Transverse colon (tissue), 4 donors: ENCODE measurements at regions not wholly inside any gene's neighbourhood (a gene's known extent, or its start where the extent isn't known, plus 50 kb on each side); places are given as distances from the start of the nearest gene placed in this dataset.

Experiments
- DNase-seq: peaks from one replicate; pipeline ENCODE4 v3.0.0-alpha.2; 2019
- H3K27ac ChIP-seq, 4 donors: fragments of 200-600 bp; sonication (generic); 2 replicates each; pipeline ENCODE4 v1.5.1; 2016 to 2018; ENCODE audit warnings: inconsistent platforms in 4 of 4
- H3K27me3 ChIP-seq: fragments of 200-600 bp; sonication (generic); 2 replicates; pipeline ENCODE4 v1.5.1; 2017; ENCODE audit warnings: inconsistent platforms
- H3K36me3 ChIP-seq, 4 donors: fragments of 200-600 bp; sonication (generic); 2 replicates each; pipeline ENCODE4 v1.5.1; 2017 to 2019; ENCODE audit warnings: inconsistent platforms in 4 of 4
- H3K4me1 ChIP-seq, 4 donors: fragments of 200-600 bp; sonication (generic); 2 replicates each; pipeline ENCODE4 v1.5.1; 2017 to 2020; ENCODE audit warnings: inconsistent platforms in 4 of 4
- H3K4me3 ChIP-seq, 4 donors: fragments of 200-600 bp; sonication (generic); 1 replicate in 1 of 4; 2 replicates in 3 of 4; pipeline versions ENCODE4 v1.5.1 to v1.6.1; 2017 to 2019; ENCODE audit warnings: inconsistent platforms in 4 of 4
- H3K9me3 ChIP-seq, 2 donors: fragments of 200-600 bp; sonication (generic); 2 replicates each; pipeline ENCODE4 v1.5.1; 2017 to 2019; ENCODE audit warnings: inconsistent platforms in 2 of 2
- EP300 ChIP-seq: sonication (generic); formaldehyde crosslinking; IDR thresholded peaks from one replicate; pipeline ENCODE4 v1.6.1; 2017; ENCODE audit warnings: antibody characterized with exemption, low read depth
- POLR2A ChIP-seq: fragments of 450-650 bp; IDR thresholded peaks from one replicate; pipeline ENCODE4 v1.6.1; 2016; ENCODE audit warnings: antibody characterized with exemption, mild to moderate bottlenecking, moderate library complexity
- POLR2AphosphoS5 ChIP-seq, 3 donors: sonication (generic); formaldehyde crosslinking; IDR thresholded peaks; one replicate each; pipeline ENCODE4 v1.6.1; 2016; ENCODE audit warnings: antibody characterized with exemption in 3 of 3
- WGBS, 2 donors: methylation state at CpG; one replicate each; pipeline ENCODE4 v1.1.5; 2018; ENCODE audit warnings: low coverage in 1 of 2; 5-methylcytosine and 5-hydroxymethylcytosine counted together
- in situ Hi-C, 4 donors: fragments of 200-750 bp; cut with MboI; loops; one replicate each; pipeline versions ENCODE4 v1.15.0 to v1.15.1; 2017; ENCODE audit warnings: low sequenced_read_pairs in 3 of 4, low pct_ligation_motif_present in 1 of 4, low pct_unique_long_range_greater_than_20kb in 1 of 4
- intact Hi-C: fragments of 100-400 bp; cut with DNase I; formaldehyde crosslinking; loops from one replicate; pipeline ENCODE4 v1.15.1; 2023; ENCODE audit warnings: low total_unique reads
- TF ChIP-seq, protein P1 (sequence below), 5 experiments: fragments of 200-600 bp in 3 of 5; fragments of 450-650 bp in 2 of 5; sonication (generic) in 3 of 5; IDR thresholded peaks; 1 replicate in 2 of 5; 2 replicates in 3 of 5; pipeline ENCODE4 v1.5.1; 2016 to 2017; ENCODE audit warnings: antibody characterized with exemption in 5 of 5, inconsistent platforms in 3 of 5, mild to moderate bottlenecking in 2 of 5, moderate library complexity in 1 of 5

GRCh38 chr10:89837165-89838043, 136.0 kb downstream of the KIF20B start:
- peaks cover 0 to 12% (median 4%) of the 10 kb centered on the region in 4 donors for H3K4me1 ChIP-seq
- H3K27me3 ChIP-seq: peaks cover 4% of the 10 kb centered on the region
- no peaks in the 10 kb centered on the region for H3K9me3 ChIP-seq
- TF ChIP-seq, protein P1, sequence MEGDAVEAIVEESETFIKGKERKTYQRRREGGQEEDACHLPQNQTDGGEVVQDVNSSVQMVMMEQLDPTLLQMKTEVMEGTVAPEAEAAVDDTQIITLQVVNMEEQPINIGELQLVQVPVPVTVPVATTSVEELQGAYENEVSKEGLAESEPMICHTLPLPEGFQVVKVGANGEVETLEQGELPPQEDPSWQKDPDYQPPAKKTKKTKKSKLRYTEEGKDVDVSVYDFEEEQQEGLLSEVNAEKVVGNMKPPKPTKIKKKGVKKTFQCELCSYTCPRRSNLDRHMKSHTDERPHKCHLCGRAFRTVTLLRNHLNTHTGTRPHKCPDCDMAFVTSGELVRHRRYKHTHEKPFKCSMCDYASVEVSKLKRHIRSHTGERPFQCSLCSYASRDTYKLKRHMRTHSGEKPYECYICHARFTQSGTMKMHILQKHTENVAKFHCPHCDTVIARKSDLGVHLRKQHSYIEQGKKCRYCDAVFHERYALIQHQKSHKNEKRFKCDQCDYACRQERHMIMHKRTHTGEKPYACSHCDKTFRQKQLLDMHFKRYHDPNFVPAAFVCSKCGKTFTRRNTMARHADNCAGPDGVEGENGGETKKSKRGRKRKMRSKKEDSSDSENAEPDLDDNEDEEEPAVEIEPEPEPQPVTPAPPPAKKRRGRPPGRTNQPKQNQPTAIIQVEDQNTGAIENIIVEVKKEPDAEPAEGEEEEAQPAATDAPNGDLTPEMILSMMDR (IDR thresholded peaks at IDR 0.05): no peak
- TF ChIP-seq EP300 (no peak), POLR2AphosphoS5 (IDR thresholded peaks at IDR 0.05) (no peak), POLR2A (no peak)
- H3K36me3 ChIP-seq: no peaks in the 10 kb centered on the region
- H3K27ac ChIP-seq: peak overlapping the region; percentile 4 to 74 (median 62)
- peak; percentile 30 for DNase-seq
- in situ Hi-C loops (no loop called here), intact Hi-C loops (no loop called here)
- 0 to 18% methylated on average over 7 to 46 of the region's 65 CpGs for WGBS, 2 donors
- peak overlapping the region; percentile 21 to 78 (median 57) for H3K4me3 ChIP-seq

- peak overlapping the region; percentile 4 to 74 (median 62) for H3K27ac ChIP-seq
Observed at GRCh38 chr10:89838044-89838615, 136.7 kb downstream of the KIF20B start.

GRCh38 chr10:89845541-89846280, 144.3 kb downstream of the KIF20B start:
- intact Hi-C loops: no loop called here
- DNase-seq: no peak
- TF ChIP-seq POLR2AphosphoS5 (IDR thresholded peaks at IDR 0.05): no peak
- TF ChIP-seq POLR2A: no peak
- TF ChIP-seq, protein P1 (IDR thresholded peaks at IDR 0.05): no peak
- no peak for TF ChIP-seq EP300
- H3K4me1 ChIP-seq: no peaks in the 10 kb centered on the region
- H3K36me3 ChIP-seq: no peaks in the 10 kb centered on the region
- H3K27me3 ChIP-seq: no peaks in the 10 kb centered on the region
- 66 to 72% methylated on average over 2 of the region's 2 CpGs for WGBS, 2 donors
- no peaks in the 10 kb centered on the region for H3K9me3 ChIP-seq
- no peak overlapping the region for H3K27ac ChIP-seq
- in situ Hi-C loops: no loop called here
- no peak overlapping the region for H3K4me3 ChIP-seq

More at GRCh38 chr10:89838044-89838615, 136.7 kb downstream of the KIF20B start:
- 69 to 100% methylated on average over 2 to 18 of the region's 23 CpGs for WGBS, 2 donors
- Histone ChIP-seq H3K4me1 (peaks cover 0 to 12% (median 4%) of the 10 kb centered on the region in 4 donors), H3K9me3 (no peaks in the 10 kb centered on the region), H3K4me3 (peak overlapping the region; percentile 21 to 78 (median 57)), H3K27me3 (peaks cover 4% of the 10 kb centered on the region), H3K36me3 (no peaks in the 10 kb centered on the region)
- DNase-seq: no peak
- TF ChIP-seq POLR2AphosphoS5 (IDR thresholded peaks at IDR 0.05): no peak
- TF ChIP-seq POLR2A: no peak
- TF ChIP-seq, protein P1 (IDR thresholded peaks at IDR 0.05): no peak
- no peak for TF ChIP-seq EP300
- in situ Hi-C loops (no loop called here), intact Hi-C loops (no loop called here)

GRCh38 chr10:89846281-89846630, 144.9 kb downstream of the KIF20B start:
- TF ChIP-seq POLR2A (no peak), POLR2AphosphoS5 (IDR thresholded peaks at IDR 0.05) (no peak), EP300 (no peak)
- TF ChIP-seq, protein P1 (IDR thresholded peaks at IDR 0.05): no peak
- intact Hi-C loops (no loop called here), in situ Hi-C loops (no loop called here)
- Histone ChIP-seq H3K27ac (no peak overlapping the region), H3K4me3 (no peak overlapping the region), H3K27me3 (no peaks in the 10 kb centered on the region), H3K9me3 (no peaks in the 10 kb centered on the region), H3K4me1 (no peaks in the 10 kb centered on the region), H3K36me3 (no peaks in the 10 kb centered on the region)
- no peak for DNase-seq
